H1 (cell line): ENCODE measurements at regions not wholly inside any gene's neighbourhood (a gene's known extent, or its start where the extent isn't known, plus 50 kb on each side); places are given as distances from the start of the nearest gene placed in this dataset.

Source experiments
- CTCF ChIA-PET: fragments of 300-600 bp; sonication (Branson Sonifier 250); formaldehyde crosslinking; loops from one replicate; lab custom pipeline; 2021; ENCODE audit not compliant: partially characterized antibody; lab: Charles Lee
- POLR2A ChIA-PET: fragments of 300-600 bp; sonication (Branson Sonifier 250); formaldehyde crosslinking; loops from one replicate; lab custom pipeline; 2021; ENCODE audit warnings: inconsistent platforms; ENCODE audit not compliant: partially characterized antibody; lab: Charles Lee
- DNase-seq, 2 experiments: peaks; one replicate each; pipeline versions ENCODE4 v3.0.0 to v3.0.0-alpha.2; 2010 to 2022; ENCODE audit warnings: low spot score in 2 of 2, low read depth in 1 of 2, mixed read lengths in 1 of 2
- FAIRE-seq: peaks from 2 replicates; lab custom pipeline; 2011; peaks lifted over from hg19 to GRCh38; lab: Jason Lieb, UNC
- H2AFZ ChIP-seq: 2 replicates; pipeline ENCODE4 v1.8.1; 2012; ENCODE audit warnings: low read length, inconsistent platforms
- H2AK5ac ChIP-seq: 2 replicates; pipeline ENCODE4 v1.6.1; 2013; ENCODE audit warnings: low read depth, low read length
- H2BK120ac ChIP-seq: replicated peaks from 2 replicates; pipeline ENCODE3; 2013; ENCODE audit warnings: low read depth, low read length, inconsistent platforms
- H2BK12ac ChIP-seq: 2 replicates; pipeline ENCODE4 v1.6.1; 2013; ENCODE audit warnings: low read depth, low read length
- H2BK15ac ChIP-seq: 2 replicates; pipeline ENCODE4 v1.6.1; 2013; ENCODE audit warnings: low read length
- H2BK20ac ChIP-seq: 2 replicates; pipeline ENCODE4 v1.6.1; 2013; ENCODE audit warnings: low read length
- H2BK5ac ChIP-seq: 2 replicates; pipeline ENCODE4 v1.6.1; 2013; ENCODE audit warnings: low read depth, low read length
- H3K14ac ChIP-seq: 2 replicates; pipeline ENCODE4 v1.6.1; 2013; ENCODE audit warnings: inconsistent platforms; ENCODE audit not compliant: insufficient read length
- H3K18ac ChIP-seq: 2 replicates; pipeline ENCODE4 v1.6.1; 2013; ENCODE audit warnings: low read length; ENCODE audit errors: extremely low read depth
- H3K23ac ChIP-seq: 2 replicates; pipeline ENCODE4 v1.6.1; 2013; ENCODE audit warnings: inconsistent platforms; ENCODE audit not compliant: insufficient read length
- H3K23me2 ChIP-seq: 2 replicates; pipeline ENCODE4 v1.6.1; 2013; ENCODE audit warnings: low read depth, low read length
- H3K27ac ChIP-seq: 2 replicates; pipeline ENCODE4 v1.6.1; 2011; ENCODE audit warnings: low read depth, low read length, inconsistent platforms
- H3K27me3 ChIP-seq, 4 experiments: replicated peaks in 1 of 4; 1 replicate in 1 of 4; 2 replicates in 3 of 4; pipeline versions ENCODE4 v1.6.1 to v1.8.1; 2011 to 2013; ENCODE audit warnings: low read length in 3 of 4, mild to moderate bottlenecking in 3 of 4, inconsistent platforms in 2 of 4, mixed read lengths in 2 of 4, moderate library complexity in 1 of 4; ENCODE audit not compliant: control insufficient read depth in 3 of 4, insufficient read depth in 3 of 4; ENCODE audit errors: extremely low read depth in 1 of 4
- H3K36me3 ChIP-seq, 4 experiments: 2 replicates each; pipeline versions ENCODE4 v1.6.1 to v1.8.1; 2011 to 2013; ENCODE audit warnings: mild to moderate bottlenecking in 4 of 4, low read length in 3 of 4, moderate library complexity in 2 of 4, control low read depth in 1 of 4, inconsistent platforms in 1 of 4; ENCODE audit not compliant: insufficient read depth in 4 of 4, control insufficient read depth in 2 of 4
- H3K4ac ChIP-seq: replicated peaks from 2 replicates; pipeline ENCODE3; 2013; ENCODE audit warnings: low read length, low read depth, mixed read lengths, inconsistent platforms; ENCODE audit not compliant: insufficient read length
- H3K4me1 ChIP-seq, 4 experiments: replicated peaks in 1 of 4; 1 replicate in 1 of 4; 2 replicates in 3 of 4; pipeline versions ENCODE4 v1.6.1 to v1.8.1; 2011 to 2013; ENCODE audit warnings: low read length in 3 of 4, inconsistent platforms in 2 of 4, mixed read lengths in 1 of 4; ENCODE audit not compliant: insufficient read depth in 4 of 4, control insufficient read depth in 3 of 4
- H3K4me2 ChIP-seq, 2 experiments: 2 replicates each; pipeline versions ENCODE4 v1.6.1 to v1.8.1; 2011 to 2013; ENCODE audit warnings: low read depth in 2 of 2, low read length in 2 of 2, control low read depth in 1 of 2, inconsistent platforms in 1 of 2, mild to moderate bottlenecking in 1 of 2; ENCODE audit not compliant: insufficient read depth in 1 of 2
- H3K4me3 ChIP-seq, 4 experiments: fragments of 200-600, 300-600 bp in 1 of 4; sonication (generic), shearing (Covaris generic), sonication (Bioruptor Twin) in 1 of 4; 2 replicates each; pipeline versions ENCODE4 v1.5.1 to v1.8.1; 2011 to 2016; ENCODE audit warnings: low read length in 4 of 4, low read depth in 3 of 4, control low read depth in 2 of 4, inconsistent platforms in 2 of 4, mild to moderate bottlenecking in 2 of 4, mixed read lengths in 1 of 4, moderate library complexity in 1 of 4; ENCODE audit not compliant: insufficient read depth in 2 of 4; ENCODE audit errors: extremely low read depth in 1 of 4
- H3K56ac ChIP-seq: replicated peaks from 2 replicates; pipeline ENCODE3; 2013; ENCODE audit warnings: low read depth, mild to moderate bottlenecking, mixed read lengths, low read length, inconsistent platforms; ENCODE audit not compliant: insufficient read length
- H3K79me1 ChIP-seq: 2 replicates; pipeline ENCODE4 v1.6.1; 2013; ENCODE audit warnings: low read depth, low read length, control low read depth
- H3K79me2 ChIP-seq, 2 experiments: 2 replicates each; pipeline versions ENCODE4 v1.6.1 to v1.8.1; 2012 to 2013; ENCODE audit warnings: low read length in 2 of 2, mild to moderate bottlenecking in 2 of 2, inconsistent platforms in 1 of 2; ENCODE audit not compliant: insufficient read depth in 2 of 2, control insufficient read depth in 1 of 2
- H3K9ac ChIP-seq, 4 experiments: replicated peaks in 1 of 4; 1 replicate in 1 of 4; 2 replicates in 3 of 4; pipeline versions ENCODE4 v1.6.1 to v1.8.1; 2011 to 2013; ENCODE audit warnings: low read depth in 3 of 4, low read length in 3 of 4, control low read depth in 2 of 4, mild to moderate bottlenecking in 2 of 4, moderate library complexity in 2 of 4, inconsistent platforms in 1 of 4; ENCODE audit errors: extremely low read depth in 1 of 4
- H3K9me3 ChIP-seq, 2 experiments: 2 replicates each; pipeline versions ENCODE4 v1.6.1 to v1.8.1; 2012 to 2013; ENCODE audit warnings: mild to moderate bottlenecking in 2 of 2, moderate library complexity in 2 of 2, control low read depth in 1 of 2, inconsistent platforms in 1 of 2, low read depth in 1 of 2, low read length in 1 of 2, mixed read lengths in 1 of 2; ENCODE audit not compliant: insufficient read depth in 2 of 2
- H4K20me1 ChIP-seq, 2 experiments: replicated peaks in 1 of 2; 2 replicates each; pipeline versions ENCODE3 to v1.8.1; 2011 to 2013; ENCODE audit warnings: inconsistent platforms in 2 of 2, low read length in 2 of 2, mild to moderate bottlenecking in 1 of 2; ENCODE audit not compliant: insufficient read depth in 2 of 2, control insufficient read depth in 1 of 2
- H4K5ac ChIP-seq: 2 replicates; pipeline ENCODE4 v1.6.1; 2013; ENCODE audit warnings: low read length, low read depth, mixed read lengths, inconsistent platforms; ENCODE audit not compliant: insufficient read length
- H4K8ac ChIP-seq: 2 replicates; pipeline ENCODE4 v1.8.0; 2013; ENCODE audit warnings: mild to moderate bottlenecking, moderate library complexity, low read length, inconsistent platforms; ENCODE audit not compliant: insufficient read depth; ENCODE audit errors: extremely low read depth
- H4K91ac ChIP-seq: replicated peaks from 2 replicates; pipeline ENCODE3; 2013; ENCODE audit warnings: low read length, mixed read lengths, inconsistent platforms; ENCODE audit not compliant: insufficient read length
- POLR2A ChIP-seq, 2 experiments: IDR thresholded peaks; 1 replicate in 1 of 2; 2 replicates in 1 of 2; pipeline ENCODE4 v1.6.1; 2011; ENCODE audit warnings: low read depth in 2 of 2, low read length in 2 of 2, mild to moderate bottlenecking in 2 of 2; ENCODE audit errors: control extremely low read depth in 1 of 2
- WGBS, 2 experiments: shearing (Covaris generic) in 1 of 2; methylation state at CpG; one replicate each; pipeline versions ENCODE4 v1.1.6 to v1.1.7; 2013 to 2015; ENCODE audit warnings: low lambda C conversion rate in 2 of 2, mixed read lengths in 2 of 2, inconsistent platforms in 1 of 2, low coverage in 1 of 2, missing lambda C conversion rate in 1 of 2; ENCODE audit not compliant: insufficient replicate concordance in 2 of 2, insufficient coverage in 1 of 2, insufficient read length in 1 of 2; ENCODE audit errors: extremely low coverage in 1 of 2, missing lambda C conversion rate in 1 of 2; 5-methylcytosine and 5-hydroxymethylcytosine counted together

DNA sequence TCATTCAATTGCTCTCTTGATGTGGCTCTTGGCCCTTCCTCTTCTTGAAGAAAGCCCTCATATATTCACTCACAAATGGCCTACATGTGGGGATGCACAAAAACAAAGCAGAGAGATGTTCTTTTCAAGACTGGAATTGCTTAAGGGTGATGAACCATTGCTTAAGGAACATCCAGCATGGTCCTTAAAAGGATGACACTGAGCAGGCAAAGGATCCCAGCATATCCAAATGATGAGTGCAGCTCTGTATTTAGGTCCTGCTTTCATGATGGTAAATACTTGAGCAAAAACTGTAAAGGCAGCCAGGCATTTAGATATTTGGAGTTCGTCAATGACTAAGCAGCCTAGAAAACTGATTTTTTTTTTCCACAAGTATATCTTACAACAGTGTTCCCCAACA, 173.8 kb upstream of the ARRDC4 start:
- no peak for FAIRE-seq
- H2AK5ac ChIP-seq: no peak overlapping the region
- no peak for TF ChIP-seq POLR2A (IDR thresholded peaks at IDR 0.05; ENCODE audit: control extremely low read depth in 1 of 2, low read depth in 2 of 2, low read length in 2 of 2)

More for the DNA sequence above, 173.8 kb upstream of the ARRDC4 start:
- Histone ChIP-seq H3K14ac (no peak overlapping the region), H3K27ac (no peak overlapping the region), H3K4me2 (no peak overlapping the region), H3K9ac (no peak overlapping the region), H4K91ac (no peak overlapping the region), H3K23ac (no peak overlapping the region), H2BK15ac (no peak overlapping the region), H2BK5ac (no peak overlapping the region), H3K27me3 (no peaks in the 10 kb centered on the region; a peak in 1 of 7 replicates), H3K23me2 (no peaks in the 10 kb centered on the region), H4K8ac (no peak overlapping the region), H3K4ac (no peak overlapping the region), H3K4me3 (no peak overlapping the region), H3K56ac (no peak overlapping the region), H2AFZ (no peak overlapping the region), H3K4me1 (no peaks in the 10 kb centered on the region), H3K79me2 (no peaks in the 10 kb centered on the region), H2BK12ac (no peak overlapping the region), H3K36me3 (no peaks in the 10 kb centered on the region), H4K20me1 (no peaks in the 10 kb centered on the region), H3K18ac (no peak overlapping the region), H4K5ac (no peak overlapping the region), H3K9me3 (no peaks in the 10 kb centered on the region), H2BK20ac (no peak overlapping the region), H3K79me1 (no peaks in the 10 kb centered on the region), H2BK120ac (no peak overlapping the region)
- POLR2A ChIA-PET: no interaction called here
- CTCF ChIA-PET: interaction anchor here (0.7 to 0.9 kb wide), 3 partner anchors 30 to 1183 kb away, joined by 3 to 4 read pairs (median 3); no protein-coding TSS in a partner anchor
- no peak for DNase-seq
- 76% methylated on average over 1 of the region's 1 CpG; no CpG with 5 or more reads in 1 of the 2 experiments for WGBS, 2 experiments
